ENCODE measurements at regions not wholly inside any gene's neighbourhood (a gene's known extent, or its start where the extent isn't known, plus 50 kb on each side); places are given as distances from the start of the nearest gene placed in this dataset.

DNA sequence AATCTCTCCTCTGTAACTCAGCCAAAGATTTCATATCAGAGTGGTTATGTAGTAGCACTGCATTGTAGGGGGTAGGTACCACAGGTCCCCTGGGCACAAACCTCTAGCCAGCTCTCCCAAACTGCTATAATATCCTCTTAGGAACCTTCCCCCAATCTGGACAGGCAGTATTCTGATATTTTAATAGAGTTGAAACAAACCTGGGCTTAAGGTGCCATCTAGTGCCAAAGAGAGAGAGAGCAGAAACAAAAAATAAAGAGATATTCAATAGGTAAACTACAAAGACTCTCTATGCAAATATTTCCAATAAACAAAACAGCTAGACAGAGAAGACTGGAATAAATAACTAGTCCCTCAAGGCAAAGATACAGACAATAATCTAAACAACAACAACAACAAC lies 1070.0 kb downstream of the CDH11 start:
- H3K27me3 ChIP-seq (ENCODE audit: control insufficient read depth in 1 of 2, insufficient read depth in 2 of 2, low read length in 2 of 2) = no peaks in the 10 kb centered on the region
- no peak for TF ChIP-seq CTCF (IDR thresholded peaks at IDR 0.05)
- no peaks in the 10 kb centered on the region for H3K4me1 ChIP-seq (ENCODE audit: insufficient read depth, low read length)
- no peak overlapping the region for H3K27ac ChIP-seq (ENCODE audit: low read depth in 1 of 2, low read length in 2 of 2)
- no peak for DNase-seq
- peaks cover 10% of the 10 kb centered on the region for H3K9me3 Mint-ChIP-seq
- ChIA-PET POLR2A (no interaction called here), CTCF (no interaction called here)
- no peaks in the 10 kb centered on the region for H3K4me1 Mint-ChIP-seq (ENCODE audit: low read depth)
- peaks cover 4 to 7% of the 10 kb centered on the region in 2 experiments for H3K9me3 ChIP-seq (ENCODE audit: control insufficient read depth in 1 of 2, insufficient read depth in 1 of 2, low read length in 2 of 2)
- H3K27me3 Mint-ChIP-seq = no peaks in the 10 kb centered on the region
- H3K36me3 ChIP-seq (ENCODE audit: insufficient read depth, low read length) = no peaks in the 10 kb centered on the region
- H3K27ac Mint-ChIP-seq = no peak overlapping the region
- ATAC-seq (ENCODE audit: poor library complexity) = no peak
- H3K4me3 Mint-ChIP-seq = no peak overlapping the region
- H3K4me3 ChIP-seq (ENCODE audit: low read length) = no peak overlapping the region
- intact Hi-C loops (cut with DNase I, micrococcal nuclease) = no loop called here
- no peaks in the 10 kb centered on the region for H3K36me3 Mint-ChIP-seq (ENCODE audit: low read depth)

DNA sequence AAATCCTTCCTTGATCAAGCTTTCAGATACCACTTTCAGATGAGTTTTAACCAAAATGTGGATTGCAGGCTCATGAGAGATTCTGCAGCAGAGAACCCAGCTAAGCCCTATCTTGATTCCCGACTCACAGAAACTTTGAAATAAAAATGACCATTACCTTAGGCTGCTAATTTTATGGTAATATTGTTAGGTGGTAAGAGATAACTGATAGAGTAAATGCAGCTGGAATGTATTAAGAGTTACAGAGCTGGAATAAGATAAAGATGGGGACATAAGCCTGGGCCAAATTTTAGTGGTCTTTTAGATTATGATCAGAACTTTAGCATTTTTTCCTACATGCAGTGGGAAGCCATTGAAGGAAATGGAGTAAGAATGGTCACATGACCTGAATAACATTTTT lies 1074.0 kb downstream of the CDH11 start:
- Histone ChIP-seq H3K36me3 (ENCODE audit: insufficient read depth, low read length) (no peaks in the 10 kb centered on the region), H3K9me3 (ENCODE audit: control insufficient read depth in 1 of 2, insufficient read depth in 1 of 2, low read length in 2 of 2) (peaks cover 0 to 9% of the 10 kb centered on the region in 2 experiments), H3K27ac (ENCODE audit: low read depth in 1 of 2, low read length in 2 of 2) (no peak overlapping the region), H3K4me1 (ENCODE audit: insufficient read depth, low read length) (no peaks in the 10 kb centered on the region), H3K27me3 (ENCODE audit: control insufficient read depth in 1 of 2, insufficient read depth in 2 of 2, low read length in 2 of 2) (no peaks in the 10 kb centered on the region), H3K4me3 (ENCODE audit: low read length) (no peak overlapping the region)
- CTCF ChIA-PET = no interaction called here
- H3K4me3 Mint-ChIP-seq = no peak overlapping the region
- ATAC-seq (ENCODE audit: poor library complexity) (no peak), DNase-seq (no peak)
- no peaks in the 10 kb centered on the region for H3K36me3 Mint-ChIP-seq (ENCODE audit: low read depth)
- no peaks in the 10 kb centered on the region for H3K4me1 Mint-ChIP-seq (ENCODE audit: low read depth)
- POLR2A ChIA-PET = no interaction called here
- H3K9me3 Mint-ChIP-seq = peaks cover 11% of the 10 kb centered on the region
- no peak for TF ChIP-seq CTCF (IDR thresholded peaks at IDR 0.05)
- intact Hi-C loops (cut with DNase I, micrococcal nuclease) = no loop called here
- H3K27me3 Mint-ChIP-seq = no peaks in the 10 kb centered on the region
- no peak overlapping the region for H3K27ac Mint-ChIP-seq

GRCh38 chr16:64047207-64047606 lies 1074.7 kb downstream of the CDH11 start:
- Mint-ChIP-seq H3K27me3 (no peaks in the 10 kb centered on the region), H3K27ac (no peak overlapping the region), H3K4me1 (ENCODE audit: low read depth) (no peaks in the 10 kb centered on the region), H3K9me3 (peaks cover 11% of the 10 kb centered on the region), H3K4me3 (no peak overlapping the region), H3K36me3 (ENCODE audit: low read depth) (no peaks in the 10 kb centered on the region)
- Histone ChIP-seq H3K27ac (ENCODE audit: low read depth in 1 of 2, low read length in 2 of 2) (no peak overlapping the region), H3K27me3 (ENCODE audit: control insufficient read depth in 1 of 2, insufficient read depth in 2 of 2, low read length in 2 of 2) (no peaks in the 10 kb centered on the region), H3K4me1 (ENCODE audit: insufficient read depth, low read length) (no peaks in the 10 kb centered on the region), H3K4me3 (ENCODE audit: low read length) (no peak overlapping the region), H3K36me3 (ENCODE audit: insufficient read depth, low read length) (no peaks in the 10 kb centered on the region), H3K9me3 (ENCODE audit: control insufficient read depth in 1 of 2, insufficient read depth in 1 of 2, low read length in 2 of 2) (peaks cover 0 to 8% of the 10 kb centered on the region in 2 experiments)
- no peak for TF ChIP-seq CTCF (IDR thresholded peaks at IDR 0.05)
- POLR2A ChIA-PET = no interaction called here
- DNase-seq (no peak), ATAC-seq (ENCODE audit: poor library complexity) (no peak)
- intact Hi-C loops (cut with DNase I, micrococcal nuclease) = no loop called here
- CTCF ChIA-PET = no interaction called here

Measured in CD4-positive, alpha-beta T cell (primary cell).